ENCODE measurements at regions not wholly inside any gene's neighbourhood (a gene's known extent, or its start where the extent isn't known, plus 50 kb on each side); places are given as distances from the start of the nearest gene placed in this dataset.

DNA sequence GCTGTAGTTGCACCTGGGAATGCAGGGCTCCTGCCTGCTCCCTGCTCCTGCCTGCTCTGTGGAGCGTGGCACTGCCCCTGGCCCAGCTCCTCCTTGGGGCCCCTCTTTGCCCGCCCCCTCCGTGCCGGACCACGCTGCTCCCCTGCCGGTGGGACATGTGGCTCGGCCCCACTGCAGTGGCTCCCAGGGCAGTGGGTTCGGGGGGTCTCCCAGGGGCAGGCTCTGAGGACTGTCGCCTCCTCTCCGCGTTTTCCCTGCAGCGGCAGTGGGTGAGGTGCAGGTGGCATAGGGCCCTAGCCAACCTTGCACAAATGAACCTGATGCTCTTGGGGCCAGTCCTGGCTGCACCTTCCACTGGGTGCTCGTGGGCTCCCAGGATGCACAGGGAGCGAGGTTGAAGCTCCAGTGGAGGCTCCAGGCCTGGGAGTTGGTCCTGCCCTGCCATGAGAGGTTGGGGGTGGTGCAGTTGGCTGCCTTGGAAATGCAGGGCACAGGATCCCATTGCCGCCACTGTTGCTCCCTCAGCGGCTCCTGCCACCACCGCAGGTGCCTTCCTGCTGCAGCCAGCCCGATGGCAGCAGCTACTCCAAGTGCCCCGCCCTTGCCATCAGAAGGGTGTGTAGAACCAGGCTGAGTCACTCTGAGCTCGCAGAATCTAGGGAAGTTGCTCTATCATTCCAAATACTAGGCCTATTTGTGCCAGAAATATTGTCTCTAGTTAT lies 313.1 kb upstream of the SYT4 start:
- no peak overlapping the region for H3K27ac Mint-ChIP-seq
- no peak overlapping the region for H3K4me3 Mint-ChIP-seq
- TF ChIP-seq, protein P1, sequence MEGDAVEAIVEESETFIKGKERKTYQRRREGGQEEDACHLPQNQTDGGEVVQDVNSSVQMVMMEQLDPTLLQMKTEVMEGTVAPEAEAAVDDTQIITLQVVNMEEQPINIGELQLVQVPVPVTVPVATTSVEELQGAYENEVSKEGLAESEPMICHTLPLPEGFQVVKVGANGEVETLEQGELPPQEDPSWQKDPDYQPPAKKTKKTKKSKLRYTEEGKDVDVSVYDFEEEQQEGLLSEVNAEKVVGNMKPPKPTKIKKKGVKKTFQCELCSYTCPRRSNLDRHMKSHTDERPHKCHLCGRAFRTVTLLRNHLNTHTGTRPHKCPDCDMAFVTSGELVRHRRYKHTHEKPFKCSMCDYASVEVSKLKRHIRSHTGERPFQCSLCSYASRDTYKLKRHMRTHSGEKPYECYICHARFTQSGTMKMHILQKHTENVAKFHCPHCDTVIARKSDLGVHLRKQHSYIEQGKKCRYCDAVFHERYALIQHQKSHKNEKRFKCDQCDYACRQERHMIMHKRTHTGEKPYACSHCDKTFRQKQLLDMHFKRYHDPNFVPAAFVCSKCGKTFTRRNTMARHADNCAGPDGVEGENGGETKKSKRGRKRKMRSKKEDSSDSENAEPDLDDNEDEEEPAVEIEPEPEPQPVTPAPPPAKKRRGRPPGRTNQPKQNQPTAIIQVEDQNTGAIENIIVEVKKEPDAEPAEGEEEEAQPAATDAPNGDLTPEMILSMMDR (conservative IDR thresholded peaks at IDR 0.05): no peak
- H3K36me3 Mint-ChIP-seq: no peaks in the 10 kb centered on the region
- no peaks in the 10 kb centered on the region for H3K27me3 Mint-ChIP-seq
- H3K9me3 Mint-ChIP-seq: no peaks in the 10 kb centered on the region
- H3K4me1 Mint-ChIP-seq (ENCODE audit: unreplicated experiment): no peaks in the 10 kb centered on the region
- no peak for DNase-seq (ENCODE audit: extremely low spot score, unreplicated experiment)

DNA sequence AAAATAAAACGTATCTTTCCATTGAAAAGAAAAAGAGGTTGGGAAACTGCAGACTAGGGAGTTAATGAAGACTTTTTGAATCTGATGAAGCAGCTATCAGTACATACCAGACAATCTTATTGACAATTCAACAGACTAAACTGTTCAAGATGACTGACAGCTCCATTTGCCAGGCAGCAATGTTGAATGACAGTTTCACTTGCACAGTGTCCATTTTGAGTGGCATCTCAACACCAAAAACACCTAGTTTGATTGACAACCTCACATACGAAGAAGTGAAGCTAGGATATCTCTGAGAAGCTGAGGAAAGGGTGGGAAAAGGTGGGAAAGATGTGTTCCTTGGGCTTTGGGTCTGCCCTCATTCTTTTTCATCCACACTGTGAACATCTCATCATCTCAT lies 315.0 kb upstream of the SYT4 start:
- no peak overlapping the region for H3K27ac Mint-ChIP-seq
- TF ChIP-seq, protein P1 (conservative IDR thresholded peaks at IDR 0.05): no peak
- no peaks in the 10 kb centered on the region for H3K27me3 Mint-ChIP-seq
- no peaks in the 10 kb centered on the region for H3K4me1 Mint-ChIP-seq (ENCODE audit: unreplicated experiment)
- no peaks in the 10 kb centered on the region for H3K36me3 Mint-ChIP-seq
- H3K9me3 Mint-ChIP-seq: no peaks in the 10 kb centered on the region
- H3K4me3 Mint-ChIP-seq: no peak overlapping the region
- DNase-seq (ENCODE audit: extremely low spot score, unreplicated experiment): no peak

DNA sequence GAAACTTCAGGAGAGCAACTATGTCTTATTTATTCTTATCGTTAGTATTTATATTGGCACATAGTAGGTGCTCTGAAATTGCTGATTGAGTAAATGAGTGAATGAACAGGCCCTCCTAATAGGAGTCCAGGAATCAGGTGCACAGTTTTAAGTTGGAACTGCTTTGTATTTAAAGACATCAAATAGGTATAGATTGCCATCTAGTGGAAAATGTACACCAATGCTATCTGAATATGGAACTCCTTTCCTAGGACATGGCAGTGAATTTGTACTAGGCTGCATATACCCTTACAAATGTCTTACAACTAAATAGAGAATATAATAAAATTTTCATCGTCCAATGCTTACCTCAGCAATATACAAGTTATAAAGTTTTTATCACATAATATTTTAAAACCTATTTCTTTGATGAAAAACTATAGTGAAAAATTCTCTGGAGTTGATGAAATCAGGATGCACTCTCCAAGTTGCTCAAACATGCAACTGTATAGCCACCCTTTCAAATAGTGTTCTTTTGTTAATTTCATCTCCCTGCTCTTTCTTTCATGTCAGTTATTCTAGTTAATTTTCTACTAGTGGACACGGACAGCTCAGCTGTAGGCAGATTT lies 318.9 kb upstream of the SYT4 start:
- no peaks in the 10 kb centered on the region for H3K9me3 Mint-ChIP-seq
- no peak overlapping the region for H3K4me3 Mint-ChIP-seq
- no peak overlapping the region for H3K27ac Mint-ChIP-seq
- H3K4me1 Mint-ChIP-seq (ENCODE audit: unreplicated experiment): no peaks in the 10 kb centered on the region
- no peaks in the 10 kb centered on the region for H3K27me3 Mint-ChIP-seq
- no peak for DNase-seq (ENCODE audit: extremely low spot score, unreplicated experiment)
- TF ChIP-seq, protein P1 (conservative IDR thresholded peaks at IDR 0.05): peak; percentile 82
- H3K36me3 Mint-ChIP-seq: no peaks in the 10 kb centered on the region

DNA sequence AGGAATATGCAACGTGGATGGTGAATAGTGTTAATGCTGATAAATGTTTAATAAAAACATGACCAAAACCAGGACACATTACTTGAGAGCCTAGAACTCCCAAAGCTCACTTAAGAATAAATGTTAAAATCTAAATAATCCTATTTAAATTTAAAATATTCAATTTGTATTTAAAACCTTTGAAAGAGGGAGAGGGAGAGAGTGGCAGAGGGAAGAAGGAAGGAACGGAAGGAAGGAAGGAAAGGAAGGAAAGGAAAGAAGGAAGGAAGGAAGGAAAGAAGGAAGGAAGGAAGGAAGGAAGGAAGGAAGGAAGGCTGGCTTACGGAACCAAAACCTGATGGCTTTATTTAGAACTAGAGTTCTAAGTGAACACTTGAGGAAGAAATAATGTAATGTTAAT lies 324.1 kb upstream of the SYT4 start:
- no peaks in the 10 kb centered on the region for H3K4me1 Mint-ChIP-seq (ENCODE audit: unreplicated experiment)
- no peak overlapping the region for H3K4me3 Mint-ChIP-seq
- TF ChIP-seq, protein P1 (conservative IDR thresholded peaks at IDR 0.05): no peak
- no peak overlapping the region for H3K27ac Mint-ChIP-seq
- H3K27me3 Mint-ChIP-seq: no peaks in the 10 kb centered on the region
- peaks cover 9% of the 10 kb centered on the region for H3K9me3 Mint-ChIP-seq
- no peaks in the 10 kb centered on the region for H3K36me3 Mint-ChIP-seq
- no peak for DNase-seq (ENCODE audit: extremely low spot score, unreplicated experiment)

DNA sequence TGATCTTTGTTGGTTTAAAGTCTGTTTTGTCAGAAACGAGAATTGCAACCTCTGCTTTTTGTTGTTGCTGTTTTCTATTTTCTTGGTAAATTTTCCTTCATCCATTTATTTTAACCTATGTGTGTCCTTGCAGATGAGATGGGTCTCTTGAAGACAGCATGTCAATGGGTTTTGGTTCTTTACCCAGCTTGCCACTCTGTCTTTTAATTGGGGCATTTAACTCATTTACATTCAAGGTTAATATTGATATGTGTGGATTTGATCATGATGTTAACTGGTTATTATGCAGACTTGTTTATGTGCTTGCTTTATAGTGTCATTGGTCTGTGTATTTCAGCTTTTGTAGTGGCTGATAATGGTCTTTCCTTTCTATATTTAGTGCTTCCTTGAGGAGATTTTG lies 327.9 kb upstream of the SYT4 start:
- H3K27ac Mint-ChIP-seq: no peak overlapping the region

More for the DNA sequence above, 327.9 kb upstream of the SYT4 start:
- H3K27me3 Mint-ChIP-seq: no peaks in the 10 kb centered on the region
- no peak for DNase-seq (ENCODE audit: extremely low spot score, unreplicated experiment)
- TF ChIP-seq, protein P1 (conservative IDR thresholded peaks at IDR 0.05): no peak
- no peak overlapping the region for H3K4me3 Mint-ChIP-seq
- H3K4me1 Mint-ChIP-seq (ENCODE audit: unreplicated experiment): no peaks in the 10 kb centered on the region
- H3K9me3 Mint-ChIP-seq: peaks cover 13% of the 10 kb centered on the region
- no peaks in the 10 kb centered on the region for H3K36me3 Mint-ChIP-seq
